ENCODE measurements at regions not wholly inside any gene's neighbourhood (a gene's known extent, or its start where the extent isn't known, plus 50 kb on each side); places are given as distances from the start of the nearest gene placed in this dataset.
A peak's percentile ranks its signal among the peaks of the same experiment; 100 is the strongest.

GRCh38 chr4:90057091-90057490 lies 70.1 kb upstream of the CCSER1 start:
- 44 to 49% methylated on average over 2 of the region's 2 CpGs for WGBS, 2 donors
- H3K9me3 ChIP-seq = no peaks in the 10 kb centered on the region

GRCh38 chr4:90060039-90060438 lies 67.2 kb upstream of the CCSER1 start:
- WGBS, 2 donors = 88 to 93% methylated on average over 4 of the region's 4 CpGs
- H3K36me3 ChIP-seq (ENCODE audit: low read depth, missing control alignments) = no peaks in the 10 kb centered on the region
- no peaks in the 10 kb centered on the region for H3K9me3 ChIP-seq
- no peak overlapping the region for H3K4me3 ChIP-seq
- TF ChIP-seq POLR2A (IDR thresholded peaks at IDR 0.05) = no peak
- TF ChIP-seq CTCF (IDR thresholded peaks at IDR 0.05) = no peak
- intact Hi-C loops (cut with DNase I; ENCODE audit: low total_unique reads) = no loop called here
- H3K27ac ChIP-seq = no peak overlapping the region
- no peaks in the 10 kb centered on the region for H3K4me1 ChIP-seq
- no peaks in the 10 kb centered on the region for H3K27me3 ChIP-seq
- no peak for DNase-seq

More at GRCh38 chr4:90057091-90057490, 70.1 kb upstream of the CCSER1 start:
- TF ChIP-seq CTCF (IDR thresholded peaks at IDR 0.05) = no peak
- no peak for TF ChIP-seq POLR2A (IDR thresholded peaks at IDR 0.05)
- Histone ChIP-seq H3K27me3 (no peaks in the 10 kb centered on the region), H3K27ac (no peak overlapping the region), H3K4me3 (no peak overlapping the region), H3K4me1 (no peaks in the 10 kb centered on the region), H3K36me3 (ENCODE audit: low read depth, missing control alignments) (no peaks in the 10 kb centered on the region)
- intact Hi-C loops (cut with DNase I; ENCODE audit: low total_unique reads) = no loop called here
- no peak for DNase-seq

GRCh38 chr4:90061881-90062280 lies 65.3 kb upstream of the CCSER1 start:
- DNase-seq = no peak

GRCh38 chr4:90064196-90064595 lies 63.0 kb upstream of the CCSER1 start:
- Histone ChIP-seq H3K4me1 (no peaks in the 10 kb centered on the region), H3K36me3 (ENCODE audit: low read depth, missing control alignments) (no peaks in the 10 kb centered on the region), H3K27ac (no peak overlapping the region), H3K4me3 (no peak overlapping the region), H3K27me3 (no peaks in the 10 kb centered on the region), H3K9me3 (no peaks in the 10 kb centered on the region)
- TF ChIP-seq CTCF (IDR thresholded peaks at IDR 0.05) = no peak
- no peak for TF ChIP-seq POLR2A (IDR thresholded peaks at IDR 0.05)
- intact Hi-C loops (cut with DNase I; ENCODE audit: low total_unique reads) = no loop called here
- DNase-seq = no peak
- 72 to 82% methylated on average over 4 of the region's 4 CpGs for WGBS, 2 donors

More at GRCh38 chr4:90061881-90062280, 65.3 kb upstream of the CCSER1 start:
- Histone ChIP-seq H3K4me3 (no peak overlapping the region), H3K27ac (no peak overlapping the region), H3K27me3 (no peaks in the 10 kb centered on the region), H3K36me3 (ENCODE audit: low read depth, missing control alignments) (no peaks in the 10 kb centered on the region), H3K4me1 (no peaks in the 10 kb centered on the region), H3K9me3 (no peaks in the 10 kb centered on the region)
- intact Hi-C loops (cut with DNase I; ENCODE audit: low total_unique reads) = no loop called here
- TF ChIP-seq CTCF (IDR thresholded peaks at IDR 0.05) (no peak), POLR2A (IDR thresholded peaks at IDR 0.05) (no peak)
- 47 to 56% methylated on average over 1 of the region's 1 CpG for WGBS, 2 donors

GRCh38 chr4:90069151-90069550 lies 58.0 kb upstream of the CCSER1 start:
- TF ChIP-seq POLR2A (IDR thresholded peaks at IDR 0.05) = no peak
- no peak for TF ChIP-seq CTCF (IDR thresholded peaks at IDR 0.05)
- Histone ChIP-seq H3K4me1 (no peaks in the 10 kb centered on the region), H3K27ac (no peak overlapping the region), H3K27me3 (no peaks in the 10 kb centered on the region), H3K9me3 (no peaks in the 10 kb centered on the region), H3K4me3 (no peak overlapping the region), H3K36me3 (ENCODE audit: low read depth, missing control alignments) (no peaks in the 10 kb centered on the region)
- intact Hi-C loops (cut with DNase I; ENCODE audit: low total_unique reads) = no loop called here
- peak; percentile 40 for DNase-seq
- WGBS, 2 donors = 87 to 91% methylated on average over 1 of the region's 1 CpG
